ENCODE measurements at regions not wholly inside any gene's neighbourhood (a gene's known extent, or its start where the extent isn't known, plus 50 kb on each side); places are given as distances from the start of the nearest gene placed in this dataset.

GRCh38 chr3:107966276-107966675, 124.6 kb downstream of the CD47 start:
- Histone ChIP-seq H3K79me2 (ENCODE audit: control insufficient read depth, insufficient read depth, low read length) (no peaks in the 10 kb centered on the region), H3K4me3 (replicated peaks in 1 of 3; ENCODE audit: insufficient read depth in 1 of 3, low read depth in 1 of 3, low read length in 3 of 3) (no peak overlapping the region), H3K27ac (ENCODE audit: insufficient read depth, low read depth, low read length) (no peak overlapping the region), H3K4me2 (ENCODE audit: insufficient read depth, low read length) (no peak overlapping the region), H4K20me1 (replicated peaks; ENCODE audit: control insufficient read depth, extremely low read depth, insufficient read depth, low read length) (no peaks in the 10 kb centered on the region), H3K9ac (replicated peaks; ENCODE audit: extremely low read depth, insufficient read depth, low read length) (no peak overlapping the region), H3K9me3 (replicated peaks; ENCODE audit: control insufficient read depth, insufficient read depth, low read length) (no peaks in the 10 kb centered on the region), H3K4me1 (ENCODE audit: control insufficient read depth, extremely low read depth, insufficient read depth, low read length) (peaks cover 23% of the 10 kb centered on the region), H2AFZ (ENCODE audit: low read depth, low read length) (no peak overlapping the region), H3K9me1 (replicated peaks; ENCODE audit: control insufficient read depth, extremely low read depth, insufficient read depth, low read length) (no peaks in the 10 kb centered on the region), H3K36me3 (ENCODE audit: control insufficient read depth in 2 of 2, extremely low read depth in 1 of 2, insufficient read depth in 2 of 2, low read length in 2 of 2) (no peaks in the 10 kb centered on the region), H3K27me3 (ENCODE audit: control insufficient read depth in 2 of 2, insufficient read depth in 2 of 2, low read length in 2 of 2) (no peaks in the 10 kb centered on the region)
- ChIA-PET CTCF (interaction anchor here (3.3 kb wide), 1 partner anchor 20 kb away, joined by 7 read pairs; no protein-coding TSS in a partner anchor), POLR2A (no interaction called here)
- no TSS peak for BruUV-seq (replicated peaks)
- TF ChIP-seq EZH2 (IDR thresholded peaks at IDR 0.05; ENCODE audit: borderline replicate concordance, low read depth, low read length, severe bottlenecking) (no peak), POLR2A (IDR thresholded peaks at IDR 0.05; ENCODE audit: low read depth, low read length) (no peak), MAX (IDR thresholded peaks at IDR 0.05; ENCODE audit: insufficient read depth, insufficient read length) (no peak), FOS (IDR thresholded peaks at IDR 0.05; ENCODE audit: borderline replicate concordance, insufficient read depth, low read length) (no peak), JUN (IDR thresholded peaks at IDR 0.05; ENCODE audit: borderline replicate concordance, insufficient read depth, insufficient read length, low read depth) (no peak), CTCF (IDR thresholded peaks at IDR 0.05; ENCODE audit: extremely low read depth in 1 of 2, insufficient read depth in 1 of 2, low read depth in 1 of 2, low read length in 2 of 2) (no peak), GATA2 (IDR thresholded peaks at IDR 0.05; ENCODE audit: insufficient read depth, insufficient read length, low read depth, low read length) (no peak), MYC (IDR thresholded peaks at IDR 0.05; ENCODE audit: low read depth, low read length) (no peak), POLR2AphosphoS5 (IDR thresholded peaks at IDR 0.05; ENCODE audit: insufficient read depth, low read depth, low read length) (no peak)
- dilution Hi-C loops (cut with MboI; ENCODE audit: extremely low pct_ligation_motif_present, low sequenced_read_pairs), result no loop called here
- intact Hi-C loops (cut with micrococcal nuclease), result no loop called here
- FAIRE-seq (no peak), DNase-seq (ENCODE audit: low read depth, low spot score) (no peak)
